Neural progenitor cell (in vitro differentiated cells): ENCODE measurements at regions not wholly inside any gene's neighbourhood (a gene's known extent, or its start where the extent isn't known, plus 50 kb on each side); places are given as distances from the start of the nearest gene placed in this dataset.

ENCODE experiments used
- EZH2 ChIP-seq: fragments of 200-600 bp; sonication (generic); IDR thresholded peaks from 2 replicates; pipeline ENCODE4 v1.6.1; 2017; ENCODE audit warnings: antibody characterized with exemption, mild to moderate bottlenecking, moderate library complexity
- EZH2phosphoT487 ChIP-seq: fragments of 200-600 bp; sonication (generic); IDR thresholded peaks from 2 replicates; pipeline ENCODE4 v1.6.1; 2017; ENCODE audit warnings: antibody characterized with exemption
- TF ChIP-seq, protein P1 (sequence below): fragments of 200-600 bp; sonication (generic); IDR thresholded peaks from 2 replicates; pipeline ENCODE4 v1.5.1; 2017; ENCODE audit warnings: antibody characterized with exemption, mild to moderate bottlenecking

DNA sequence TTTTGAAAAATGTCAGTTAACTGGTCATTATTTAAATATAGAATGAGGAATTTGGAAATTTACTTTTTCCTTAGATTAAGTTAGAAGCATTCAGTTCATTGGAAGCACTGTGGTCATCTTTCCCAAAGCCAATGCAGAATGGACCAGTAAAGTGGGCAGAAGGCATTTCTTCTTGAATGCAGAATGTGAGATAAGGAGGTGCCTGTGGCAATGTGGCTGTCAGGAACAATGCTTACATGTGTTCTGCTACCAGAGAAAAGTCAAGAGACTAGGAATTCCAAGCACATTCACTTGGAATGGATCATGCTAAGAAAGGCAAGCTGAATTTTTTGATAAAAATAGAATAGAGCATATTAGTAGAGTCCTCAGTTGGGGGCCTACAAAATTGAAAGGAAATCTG lies 295.0 kb upstream of the KCNH7 start:
- TF ChIP-seq, protein P1, sequence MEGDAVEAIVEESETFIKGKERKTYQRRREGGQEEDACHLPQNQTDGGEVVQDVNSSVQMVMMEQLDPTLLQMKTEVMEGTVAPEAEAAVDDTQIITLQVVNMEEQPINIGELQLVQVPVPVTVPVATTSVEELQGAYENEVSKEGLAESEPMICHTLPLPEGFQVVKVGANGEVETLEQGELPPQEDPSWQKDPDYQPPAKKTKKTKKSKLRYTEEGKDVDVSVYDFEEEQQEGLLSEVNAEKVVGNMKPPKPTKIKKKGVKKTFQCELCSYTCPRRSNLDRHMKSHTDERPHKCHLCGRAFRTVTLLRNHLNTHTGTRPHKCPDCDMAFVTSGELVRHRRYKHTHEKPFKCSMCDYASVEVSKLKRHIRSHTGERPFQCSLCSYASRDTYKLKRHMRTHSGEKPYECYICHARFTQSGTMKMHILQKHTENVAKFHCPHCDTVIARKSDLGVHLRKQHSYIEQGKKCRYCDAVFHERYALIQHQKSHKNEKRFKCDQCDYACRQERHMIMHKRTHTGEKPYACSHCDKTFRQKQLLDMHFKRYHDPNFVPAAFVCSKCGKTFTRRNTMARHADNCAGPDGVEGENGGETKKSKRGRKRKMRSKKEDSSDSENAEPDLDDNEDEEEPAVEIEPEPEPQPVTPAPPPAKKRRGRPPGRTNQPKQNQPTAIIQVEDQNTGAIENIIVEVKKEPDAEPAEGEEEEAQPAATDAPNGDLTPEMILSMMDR, result no peak
- TF ChIP-seq EZH2, result no peak
- TF ChIP-seq EZH2phosphoT487, result no peak
